Type B pancreatic cell (in vitro differentiated cells): ENCODE measurements at regions not wholly inside any gene's neighbourhood (a gene's known extent, or its start where the extent isn't known, plus 50 kb on each side); places are given as distances from the start of the nearest gene placed in this dataset.

Experiments used
- DNase-seq: peaks from one replicate; pipeline ENCODE4 v3.0.0; 2021; ENCODE audit warnings: mixed read lengths; ENCODE audit not compliant: unreplicated experiment; ENCODE audit errors: extremely low spot score
- H3K27ac Mint-ChIP-seq: 2 replicates; pipeline ENCODE4 v1.8.0; 2021; ENCODE audit warnings: mild to moderate bottlenecking, mixed read lengths
- H3K27me3 Mint-ChIP-seq: 2 replicates; pipeline ENCODE4 v1.8.0; 2021; ENCODE audit warnings: mixed read lengths
- H3K36me3 Mint-ChIP-seq: 2 replicates; pipeline ENCODE4 v1.8.0; 2021; ENCODE audit warnings: mixed read lengths
- H3K4me1 Mint-ChIP-seq: one replicate; pipeline ENCODE4 v1.8.0; 2021; ENCODE audit warnings: mixed read lengths; ENCODE audit not compliant: unreplicated experiment
- H3K4me3 Mint-ChIP-seq: 2 replicates; pipeline ENCODE4 v1.8.0; 2021; ENCODE audit warnings: mild to moderate bottlenecking, mixed read lengths
- H3K9me3 Mint-ChIP-seq: 2 replicates; pipeline ENCODE4 v1.8.0; 2021; ENCODE audit warnings: mixed read lengths
- TF ChIP-seq, protein P1 (sequence below): fragments of 200-600 bp; sonication (generic); conservative IDR thresholded peaks from 2 replicates; pipeline ENCODE4 v1.5.0; 2021; ENCODE audit warnings: antibody characterized with exemption, mild to moderate bottlenecking

DNA sequence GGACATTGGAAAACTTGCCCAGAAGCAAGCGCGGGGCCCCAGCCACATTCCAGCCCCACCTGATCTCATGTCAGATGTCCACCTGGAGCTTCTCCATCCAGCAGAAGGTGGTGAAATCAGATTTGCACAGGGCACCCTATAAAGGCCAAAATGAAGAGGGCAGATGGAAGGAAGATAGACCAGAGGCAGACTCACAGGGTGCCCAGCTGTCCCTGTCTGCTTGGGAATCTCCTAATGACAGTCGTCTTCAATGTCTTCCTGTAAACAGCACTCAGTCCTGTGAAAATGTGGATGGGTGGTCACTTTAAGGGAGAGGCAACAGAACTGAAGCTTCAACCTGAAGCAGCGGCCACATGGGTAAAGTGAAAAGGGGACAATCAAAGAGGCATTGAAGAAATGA is 607.5 kb downstream of the IRX1 start:
- H3K9me3 Mint-ChIP-seq, result no peaks in the 10 kb centered on the region
- peaks cover 15% of the 10 kb centered on the region for H3K27me3 Mint-ChIP-seq
- peaks cover 18% of the 10 kb centered on the region for H3K4me1 Mint-ChIP-seq
- H3K36me3 Mint-ChIP-seq, result no peaks in the 10 kb centered on the region
- H3K27ac Mint-ChIP-seq, result no peak overlapping the region
- no peak for DNase-seq
- no peak overlapping the region for H3K4me3 Mint-ChIP-seq
- TF ChIP-seq, protein P1, sequence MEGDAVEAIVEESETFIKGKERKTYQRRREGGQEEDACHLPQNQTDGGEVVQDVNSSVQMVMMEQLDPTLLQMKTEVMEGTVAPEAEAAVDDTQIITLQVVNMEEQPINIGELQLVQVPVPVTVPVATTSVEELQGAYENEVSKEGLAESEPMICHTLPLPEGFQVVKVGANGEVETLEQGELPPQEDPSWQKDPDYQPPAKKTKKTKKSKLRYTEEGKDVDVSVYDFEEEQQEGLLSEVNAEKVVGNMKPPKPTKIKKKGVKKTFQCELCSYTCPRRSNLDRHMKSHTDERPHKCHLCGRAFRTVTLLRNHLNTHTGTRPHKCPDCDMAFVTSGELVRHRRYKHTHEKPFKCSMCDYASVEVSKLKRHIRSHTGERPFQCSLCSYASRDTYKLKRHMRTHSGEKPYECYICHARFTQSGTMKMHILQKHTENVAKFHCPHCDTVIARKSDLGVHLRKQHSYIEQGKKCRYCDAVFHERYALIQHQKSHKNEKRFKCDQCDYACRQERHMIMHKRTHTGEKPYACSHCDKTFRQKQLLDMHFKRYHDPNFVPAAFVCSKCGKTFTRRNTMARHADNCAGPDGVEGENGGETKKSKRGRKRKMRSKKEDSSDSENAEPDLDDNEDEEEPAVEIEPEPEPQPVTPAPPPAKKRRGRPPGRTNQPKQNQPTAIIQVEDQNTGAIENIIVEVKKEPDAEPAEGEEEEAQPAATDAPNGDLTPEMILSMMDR, result no peak

DNA sequence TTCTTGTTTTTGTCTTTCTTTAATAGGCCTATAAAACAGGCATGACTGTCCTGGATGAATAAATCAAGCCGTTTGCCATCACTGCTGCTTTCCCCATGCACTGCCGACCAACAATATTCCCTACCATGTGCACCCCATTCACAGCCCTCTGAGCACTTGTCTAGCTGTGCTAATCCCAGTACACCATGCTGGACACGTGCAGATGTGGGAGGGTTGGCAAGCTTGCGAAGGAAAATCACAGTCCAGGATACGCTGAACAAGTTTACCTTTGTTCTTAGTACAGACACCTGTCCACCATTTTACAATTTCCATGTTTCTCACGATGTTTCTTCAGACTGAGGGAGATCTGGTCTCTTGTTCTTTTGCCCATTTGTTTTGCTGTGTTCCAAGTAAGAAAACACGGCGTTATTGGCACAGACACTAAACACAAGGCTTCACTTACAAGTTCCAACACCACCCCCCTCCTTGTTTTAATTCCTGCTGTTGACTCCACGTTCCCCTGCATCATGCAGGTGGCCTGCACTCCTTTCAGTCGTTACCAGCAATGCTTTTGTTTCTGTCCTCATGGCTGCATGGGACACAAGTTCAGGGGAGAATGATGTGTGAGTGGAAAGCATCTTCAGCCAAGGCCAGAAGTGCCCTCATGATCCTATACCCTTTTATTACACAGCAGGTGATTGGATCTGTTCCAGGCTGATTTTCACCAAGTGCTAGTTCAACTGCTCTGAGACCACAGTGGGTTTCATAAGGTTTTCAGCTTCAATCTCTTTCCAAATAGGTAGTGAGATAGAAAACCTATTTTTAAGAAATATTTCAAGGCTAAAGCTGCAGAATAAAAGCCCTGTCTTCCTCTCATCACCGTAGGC is 608.9 kb downstream of the IRX1 start:
- Mint-ChIP-seq H3K9me3 (no peaks in the 10 kb centered on the region), H3K4me1 (peaks cover 12% of the 10 kb centered on the region), H3K4me3 (no peak overlapping the region), H3K27me3 (peaks cover 10% of the 10 kb centered on the region), H3K36me3 (no peaks in the 10 kb centered on the region), H3K27ac (no peak overlapping the region)
- TF ChIP-seq, protein P1, result no peak
- no peak for DNase-seq

DNA sequence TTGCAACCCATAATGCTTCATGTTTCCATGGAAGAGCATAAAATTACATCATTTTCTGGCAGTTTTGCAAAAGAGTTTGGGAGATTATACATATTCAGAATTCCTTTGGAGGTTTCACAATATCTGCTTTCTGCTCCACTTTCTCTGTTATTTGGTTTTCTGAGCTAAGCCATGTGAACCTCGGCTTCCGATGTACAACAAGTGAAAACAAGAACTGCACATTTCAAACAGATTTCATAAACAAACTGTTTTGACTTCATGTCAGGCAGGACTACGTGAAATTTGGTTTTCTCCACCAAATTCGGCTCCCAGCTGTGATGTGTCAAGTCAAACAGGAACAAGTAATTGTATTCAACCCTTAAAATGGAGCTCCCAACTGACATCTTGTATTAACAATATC is 609.8 kb downstream of the IRX1 start:
- H3K4me3 Mint-ChIP-seq, result no peak overlapping the region
- H3K4me1 Mint-ChIP-seq, result peaks cover 12% of the 10 kb centered on the region
- DNase-seq, result no peak
- no peak overlapping the region for H3K27ac Mint-ChIP-seq
- no peaks in the 10 kb centered on the region for H3K9me3 Mint-ChIP-seq
- no peaks in the 10 kb centered on the region for H3K36me3 Mint-ChIP-seq
- TF ChIP-seq, protein P1, result no peak
- H3K27me3 Mint-ChIP-seq, result peaks cover 10% of the 10 kb centered on the region

DNA sequence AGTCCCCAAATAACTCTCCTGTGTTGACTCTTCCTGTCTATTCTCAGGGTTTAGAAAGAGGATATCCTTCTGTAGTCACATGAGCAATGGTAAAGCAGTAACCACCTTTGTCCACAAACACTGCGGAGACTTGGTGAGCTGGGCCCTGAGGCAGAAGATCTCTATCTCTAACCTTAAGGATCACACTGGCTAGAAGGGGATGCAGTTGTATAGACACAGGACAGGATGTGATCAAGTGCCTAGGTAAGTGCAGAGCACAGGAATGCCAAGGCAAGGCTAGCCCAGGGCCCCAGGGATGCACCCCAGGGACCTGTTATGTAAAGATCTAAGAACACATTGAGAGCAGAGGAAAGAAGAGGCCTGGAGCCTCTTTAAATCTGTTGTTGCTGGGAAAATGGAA is 610.5 kb downstream of the IRX1 start:
- H3K27ac Mint-ChIP-seq, result no peak overlapping the region
- peaks cover 12% of the 10 kb centered on the region for H3K4me1 Mint-ChIP-seq
- TF ChIP-seq, protein P1, result no peak
- no peak for DNase-seq
- no peaks in the 10 kb centered on the region for H3K36me3 Mint-ChIP-seq
- H3K27me3 Mint-ChIP-seq, result peaks cover 10% of the 10 kb centered on the region
- H3K4me3 Mint-ChIP-seq, result no peak overlapping the region
- H3K9me3 Mint-ChIP-seq, result no peaks in the 10 kb centered on the region

DNA sequence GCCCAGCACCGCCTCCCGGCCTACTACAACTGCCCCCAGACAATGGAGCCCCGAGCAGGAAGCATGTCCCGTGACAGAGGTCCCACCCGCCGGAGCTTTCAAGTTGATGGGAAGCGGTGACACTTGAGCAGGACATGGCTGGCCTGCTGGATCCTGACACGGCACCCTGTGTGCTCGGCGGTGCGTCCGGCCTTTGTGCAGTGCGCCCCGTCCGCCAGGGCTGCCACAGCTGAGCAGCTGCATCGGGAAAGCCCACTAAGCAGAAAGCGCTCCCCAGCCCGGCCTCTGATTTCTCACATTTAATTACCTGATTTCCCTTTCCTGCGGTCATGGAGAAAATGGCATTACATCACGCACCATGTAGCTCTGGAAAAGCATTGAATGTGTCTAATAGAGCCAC is 611.9 kb downstream of the IRX1 start:
- Mint-ChIP-seq H3K4me3 (no peak overlapping the region), H3K27me3 (peaks cover 11% of the 10 kb centered on the region), H3K4me1 (peaks cover 13% of the 10 kb centered on the region), H3K27ac (no peak overlapping the region), H3K9me3 (no peaks in the 10 kb centered on the region), H3K36me3 (no peaks in the 10 kb centered on the region)
- DNase-seq, result no peak
- TF ChIP-seq, protein P1, result no peak
